Naive thymus-derived CD8-positive, alpha-beta T cell (primary cell): ENCODE measurements at regions not wholly inside any gene's neighbourhood (a gene's known extent, or its start where the extent isn't known, plus 50 kb on each side); places are given as distances from the start of the nearest gene placed in this dataset.

Experiments
- ATAC-seq, 2 donors: fragments of 150-1000 bp; cut with Tn5 transposase in 1 of 2; sonication (Bioruptor Pico), chemical (Tn5 transposase) in 1 of 2; 1 replicate in 1 of 2; 2 replicates in 1 of 2; pipeline ENCODE4 v1.10.0; 2021; ENCODE audit warnings: mild to moderate bottlenecking in 2 of 2, moderate library complexity in 2 of 2
- POLR2A ChIA-PET: fragments of 350-600 bp; sonication (Branson Sonifier 250); formaldehyde crosslinking; loops from one replicate; lab custom pipeline; 2021; ENCODE audit warnings: antibody characterized with exemption; lab: Charles Lee
- DNase-seq, 10 donors: peaks; one replicate each; pipeline versions ENCODE4 v3.0.0 to v3.0.0-alpha.2; 2020 to 2022
- H3K27ac Mint-ChIP-seq, 10 donors: one replicate each; pipeline ENCODE4 v1.8.0; 2020 to 2022; ENCODE audit warnings: mild to moderate bottlenecking in 10 of 10, mixed read lengths in 10 of 10, moderate library complexity in 4 of 10, inconsistent platforms in 1 of 10
- H3K27me3 Mint-ChIP-seq, 5 donors: one replicate each; pipeline ENCODE4 v1.8.0; 2021 to 2022; ENCODE audit warnings: mixed read lengths in 5 of 5
- H3K36me3 Mint-ChIP-seq, 3 donors: one replicate each; pipeline ENCODE4 v1.8.0; 2020 to 2022; ENCODE audit warnings: mixed read lengths in 3 of 3, mild to moderate bottlenecking in 2 of 3, inconsistent platforms in 1 of 3
- H3K4me1 Mint-ChIP-seq, 4 donors: one replicate each; pipeline ENCODE4 v1.8.0; 2021 to 2022; ENCODE audit warnings: mixed read lengths in 4 of 4
- H3K4me3 Mint-ChIP-seq, 10 donors: one replicate each; pipeline ENCODE4 v1.8.0; 2020 to 2022; ENCODE audit warnings: mild to moderate bottlenecking in 10 of 10, mixed read lengths in 10 of 10, moderate library complexity in 6 of 10, inconsistent platforms in 1 of 10
- H3K9me3 Mint-ChIP-seq, 9 donors: one replicate each; pipeline ENCODE4 v1.8.0; 2020 to 2022; ENCODE audit warnings: mixed read lengths in 9 of 9, mild to moderate bottlenecking in 3 of 9, inconsistent platforms in 1 of 9, moderate library complexity in 1 of 9

- ATAC-seq (no peak), DNase-seq (peak in 1 of 10 donors; percentile 7)
- POLR2A ChIA-PET: interaction anchor here (0.9 to 2.8 kb wide), 12 partner anchors 10 to 87 kb away, joined by 3 to 46 read pairs (median 4); partner anchors contain the start of gene IRF2BPL
- peak overlapping the region; percentile 48 to 99 (median 95) for H3K27ac Mint-ChIP-seq
- H3K36me3 Mint-ChIP-seq: no peaks in the 10 kb centered on the region
- peak overlapping the region; percentile 55 to 91 (median 65) for H3K4me3 Mint-ChIP-seq
- no peaks in the 10 kb centered on the region for H3K9me3 Mint-ChIP-seq
- peaks cover 29 to 84% (median 78%) of the 10 kb centered on the region in 4 donors for H3K4me1 Mint-ChIP-seq
- no peaks in the 10 kb centered on the region for H3K27me3 Mint-ChIP-seq
Observed at GRCh38 chr14:76957224-76957891, 71.2 kb downstream of the IRF2BPL start.

- POLR2A ChIA-PET: interaction anchor here (0.7 to 2.8 kb wide), 16 partner anchors 9 to 86 kb away, joined by 3 to 46 read pairs (median 4); partner anchors contain the start of gene IRF2BPL
- Mint-ChIP-seq H3K4me3 (peak overlapping the region; percentile 79 to 92 (median 89)), H3K27ac (peak overlapping the region; percentile 93 to 99 (median 96)), H3K27me3 (no peaks in the 10 kb centered on the region), H3K4me1 (peaks cover 23 to 78% (median 72%) of the 10 kb centered on the region in 4 donors), H3K9me3 (no peaks in the 10 kb centered on the region), H3K36me3 (no peaks in the 10 kb centered on the region)
- peak; percentile 66 to 88 (median 77) for DNase-seq
- ATAC-seq: peak; percentile 53 to 55
Observed at GRCh38 chr14:76956316-76957090, 72.0 kb downstream of the IRF2BPL start.

DNA sequence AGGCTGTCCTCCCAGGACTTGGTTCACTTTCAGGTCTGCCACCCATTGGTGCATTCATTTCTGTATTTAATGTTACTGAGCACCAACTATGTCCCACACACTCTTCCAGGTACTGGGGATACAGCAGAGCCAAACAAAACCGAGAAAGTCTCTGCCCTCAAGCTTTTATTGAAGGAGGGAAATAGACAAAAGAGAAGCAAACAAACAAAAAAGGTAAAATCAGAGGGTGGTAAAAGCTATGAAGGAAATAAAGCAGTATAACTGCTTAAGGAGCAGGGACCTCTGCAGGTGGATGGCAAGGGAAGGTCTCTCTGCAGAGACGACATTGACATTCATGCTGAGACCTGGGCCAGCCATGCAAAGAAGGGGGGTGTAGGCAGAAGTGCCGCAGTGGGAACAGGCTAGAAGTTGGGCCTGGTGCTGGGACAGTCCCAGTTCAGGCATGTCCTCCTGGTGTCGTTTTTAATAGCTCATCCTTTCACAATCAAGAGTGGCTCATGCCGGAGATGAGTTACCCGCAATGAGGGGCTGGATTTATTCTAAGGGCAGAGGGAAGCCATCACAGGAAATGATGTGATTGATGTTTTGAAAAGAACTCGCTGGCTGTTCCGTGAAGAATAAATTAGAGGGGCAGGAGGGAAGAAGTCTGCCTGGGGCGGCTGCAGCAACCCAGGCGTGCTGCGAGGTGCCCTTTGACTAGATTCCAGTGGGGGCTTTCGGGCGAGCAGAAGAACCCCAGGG, 72.8 kb downstream of the IRF2BPL start:
- DNase-seq: peak; percentile 28 to 81 (median 68)

DNA sequence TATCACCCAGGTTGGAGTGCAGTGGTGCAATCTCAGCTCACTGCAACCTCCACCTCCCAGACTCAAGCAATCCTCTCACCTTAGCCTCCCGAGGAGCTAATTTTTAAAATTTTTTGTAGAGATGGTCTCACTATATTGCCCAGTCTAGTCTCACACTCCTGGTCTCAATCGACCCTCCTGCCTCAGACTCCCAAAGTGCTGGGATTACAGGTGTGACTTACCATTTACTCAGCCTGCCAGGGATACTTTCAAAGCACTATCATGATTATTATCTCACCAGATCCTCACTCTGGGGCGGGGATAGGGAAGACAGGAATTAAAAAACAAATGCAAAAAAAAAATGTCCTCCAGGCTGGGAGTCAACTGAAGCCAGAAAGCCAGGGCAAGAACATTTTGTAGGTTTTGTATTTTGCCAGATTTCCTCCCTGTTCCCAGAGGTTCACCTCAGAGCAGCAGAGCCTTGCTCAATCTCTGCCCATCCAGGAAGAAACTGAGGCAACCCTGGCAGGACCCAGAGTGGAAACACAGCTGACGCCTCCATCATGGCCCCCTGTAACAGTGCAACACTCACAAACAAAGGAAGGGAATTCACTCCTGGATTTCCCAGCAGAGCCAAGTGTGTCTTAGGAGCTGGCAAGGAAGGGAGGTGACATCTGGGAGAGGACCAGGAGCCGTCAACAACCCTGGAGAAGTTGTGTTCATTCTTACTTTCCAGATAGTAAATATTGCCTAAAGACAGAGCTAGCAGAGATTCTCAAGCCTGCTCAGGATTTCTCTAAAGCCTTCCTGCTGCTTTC, 73.9 kb downstream of the IRF2BPL start:
- POLR2A ChIA-PET: interaction anchor here (1.0 to 3.0 kb wide), 8 partner anchors 8 to 86 kb away, joined by 3 to 46 read pairs (median 10); partner anchors contain the start of gene IRF2BPL
- H3K4me3 Mint-ChIP-seq: peak overlapping the region in 6 of 10 donors; percentile 7 to 91 (median 30)
- H3K9me3 Mint-ChIP-seq: no peaks in the 10 kb centered on the region
- H3K27me3 Mint-ChIP-seq: no peaks in the 10 kb centered on the region
- H3K27ac Mint-ChIP-seq: peak overlapping the region; percentile 43 to 99 (median 96)
- ATAC-seq: no peak
- H3K4me1 Mint-ChIP-seq: peaks cover 17 to 64% (median 58%) of the 10 kb centered on the region in 4 donors
- H3K36me3 Mint-ChIP-seq: no peaks in the 10 kb centered on the region
- no peak for DNase-seq

More for the DNA sequence above, 72.8 kb downstream of the IRF2BPL start:
- POLR2A ChIA-PET: interaction anchor here (0.7 to 2.8 kb wide), 16 partner anchors 8 to 87 kb away, joined by 3 to 46 read pairs (median 4); partner anchors contain the start of gene IRF2BPL
- H3K4me3 Mint-ChIP-seq: peak overlapping the region; percentile 79 to 91 (median 88)
- no peaks in the 10 kb centered on the region for H3K36me3 Mint-ChIP-seq
- peak; percentile 68 to 77 for ATAC-seq
- peaks cover 22 to 74% (median 68%) of the 10 kb centered on the region in 4 donors for H3K4me1 Mint-ChIP-seq
- H3K27ac Mint-ChIP-seq: peak overlapping the region; percentile 90 to 99 (median 96)
- no peaks in the 10 kb centered on the region for H3K9me3 Mint-ChIP-seq
- no peaks in the 10 kb centered on the region for H3K27me3 Mint-ChIP-seq

DNA sequence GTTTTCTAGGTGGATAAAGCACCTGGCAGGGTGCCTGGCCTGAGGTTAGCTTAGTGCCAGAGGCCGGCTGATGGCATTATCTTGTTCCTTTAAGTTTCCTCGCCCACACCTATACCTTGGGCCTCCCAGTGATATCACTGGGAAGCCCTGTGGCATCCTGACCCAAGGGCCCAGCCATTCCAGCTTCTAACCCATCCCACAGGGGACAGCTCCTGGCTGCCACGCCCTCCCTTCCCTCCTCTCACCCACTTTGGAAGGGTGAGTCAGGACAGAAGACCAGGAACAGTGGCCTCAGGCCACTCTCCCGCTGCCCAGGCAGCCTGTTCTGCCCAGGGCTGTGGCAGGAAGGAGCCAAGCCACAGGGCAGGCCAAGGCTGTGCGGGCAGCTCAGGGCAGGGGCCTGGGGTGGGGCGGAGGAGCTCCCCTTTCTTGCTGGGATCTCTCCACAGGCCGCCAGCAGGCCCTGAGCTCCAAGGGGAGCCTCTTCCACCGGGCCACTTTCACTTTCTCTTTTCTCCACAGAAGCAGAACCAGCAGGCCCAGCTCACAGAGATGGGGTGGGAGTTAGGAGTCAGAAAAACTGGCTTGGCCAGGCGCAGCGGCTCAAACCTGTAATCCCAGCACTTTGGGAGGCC, 75.1 kb downstream of the IRF2BPL start:
- H3K9me3 Mint-ChIP-seq: no peaks in the 10 kb centered on the region
- H3K27me3 Mint-ChIP-seq: no peaks in the 10 kb centered on the region
- ATAC-seq (peak in 1 of 2 donors; percentile 20), DNase-seq (peak; percentile 26 to 69 (median 42))
- H3K36me3 Mint-ChIP-seq: no peaks in the 10 kb centered on the region
- H3K27ac Mint-ChIP-seq: peak overlapping the region; percentile 59 to 95 (median 90)
- peaks cover 15 to 58% (median 49%) of the 10 kb centered on the region in 4 donors for H3K4me1 Mint-ChIP-seq
- peak overlapping the region; percentile 37 to 79 (median 57) for H3K4me3 Mint-ChIP-seq
- POLR2A ChIA-PET: interaction anchor here (0.6 to 3.0 kb wide), 11 partner anchors 9 to 87 kb away, joined by 3 to 18 read pairs (median 3); partner anchors contain the start of gene IRF2BPL

DNA sequence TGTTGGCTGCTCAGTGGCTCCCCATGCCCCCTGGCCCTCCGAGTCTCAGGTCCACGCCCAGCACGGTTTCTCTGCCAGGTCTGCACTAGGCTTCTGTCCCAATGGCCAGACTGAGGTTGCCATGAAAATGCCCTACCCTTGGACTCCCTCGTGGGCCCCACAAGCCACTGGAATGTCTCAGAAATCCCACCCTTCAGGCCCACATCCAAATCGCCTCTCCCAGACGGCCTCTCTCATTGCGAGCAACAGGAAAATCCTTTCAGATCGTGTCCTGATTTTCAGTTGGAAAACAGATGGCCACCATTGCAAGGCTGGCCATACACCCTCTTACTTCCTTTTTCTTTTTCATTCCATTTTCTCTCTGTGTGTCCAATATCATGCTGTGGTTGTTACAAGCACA, 77.3 kb downstream of the IRF2BPL start:
- peaks cover 13 to 58% (median 46%) of the 10 kb centered on the region in 4 donors for H3K4me1 Mint-ChIP-seq
- no peak for ATAC-seq
- no peak overlapping the region for H3K4me3 Mint-ChIP-seq
- peak overlapping the region in 1 of 10 donors; percentile 13 for H3K27ac Mint-ChIP-seq
- no peak for DNase-seq
- H3K27me3 Mint-ChIP-seq: no peaks in the 10 kb centered on the region
- no peaks in the 10 kb centered on the region for H3K9me3 Mint-ChIP-seq
- POLR2A ChIA-PET: interaction anchor here (3.0 kb wide), 1 partner anchor 11 kb away, joined by 18 read pairs; no protein-coding TSS in a partner anchor
- H3K36me3 Mint-ChIP-seq: no peaks in the 10 kb centered on the region

GRCh38 chr14:76950055-76951020, 78.2 kb downstream of the IRF2BPL start:
- Mint-ChIP-seq H3K27me3 (no peaks in the 10 kb centered on the region), H3K36me3 (no peaks in the 10 kb centered on the region), H3K9me3 (no peaks in the 10 kb centered on the region), H3K4me3 (no peak overlapping the region), H3K4me1 (peaks cover 8 to 50% (median 38%) of the 10 kb centered on the region in 4 donors), H3K27ac (peak overlapping the region in 3 of 10 donors; percentile 27 to 86 (median 62))
- DNase-seq: no peak
- no peak for ATAC-seq
- POLR2A ChIA-PET: interaction anchor here (1.7 to 2.6 kb wide), 2 partner anchors 12 to 79 kb away, joined by 4 to 13 read pairs; no protein-coding TSS in a partner anchor

- Mint-ChIP-seq H3K36me3 (no peaks in the 10 kb centered on the region), H3K4me3 (peak overlapping the region in 1 of 10 donors; percentile 33), H3K9me3 (no peaks in the 10 kb centered on the region), H3K4me1 (peaks cover 8 to 38% (median 29%) of the 10 kb centered on the region in 4 donors), H3K27me3 (no peaks in the 10 kb centered on the region), H3K27ac (peak overlapping the region in 2 of 10 donors; percentile 59 to 82)
- POLR2A ChIA-PET: interaction anchor here (1.7 to 2.6 kb wide), 2 partner anchors 13 to 80 kb away, joined by 4 to 13 read pairs; no protein-coding TSS in a partner anchor
- no peak for DNase-seq
- no peak for ATAC-seq
Observed at GRCh38 chr14:76948976-76949375, 79.5 kb downstream of the IRF2BPL start.

- Mint-ChIP-seq H3K4me3 (peak overlapping the region in 1 of 10 donors; percentile 61), H3K27ac (peak overlapping the region in 6 of 10 donors; percentile 20 to 82 (median 64)), H3K9me3 (no peaks in the 10 kb centered on the region), H3K4me1 (peaks cover 8 to 32% (median 23%) of the 10 kb centered on the region in 4 donors), H3K27me3 (no peaks in the 10 kb centered on the region), H3K36me3 (no peaks in the 10 kb centered on the region)
- ATAC-seq (no peak), DNase-seq (no peak)
- POLR2A ChIA-PET: interaction anchor here (1.3 to 2.6 kb wide), 9 partner anchors 7 to 97 kb away, joined by 3 to 14 read pairs (median 8); no protein-coding TSS in a partner anchor
Observed at GRCh38 chr14:76948213-76948947, 80.1 kb downstream of the IRF2BPL start.
